KMS-11 (cell line): ENCODE measurements at regions not wholly inside any gene's neighbourhood (a gene's known extent, or its start where the extent isn't known, plus 50 kb on each side); places are given as distances from the start of the nearest gene placed in this dataset.

Source experiments
- H2AFZ ChIP-seq: fragments of 200-600 bp; sonication (generic); 2 replicates; pipeline ENCODE4 v1.6.1; 2016; ENCODE audit warnings: antibody characterized with exemption, mixed run types, low read depth
- H3K27ac ChIP-seq: fragments of 200-600 bp; sonication (generic); 2 replicates; pipeline ENCODE4 v1.6.1; 2016; ENCODE audit warnings: mild to moderate bottlenecking, mixed run types
- H3K27me3 ChIP-seq: fragments of 200-600 bp; sonication (generic); 2 replicates; pipeline ENCODE4 v1.6.1; 2017; ENCODE audit warnings: mild to moderate bottlenecking, low read depth, mixed run types, moderate library complexity; ENCODE audit not compliant: insufficient read depth
- H3K36me3 ChIP-seq: fragments of 200-600 bp; sonication (generic); 2 replicates; pipeline ENCODE4 v1.6.1; 2017; ENCODE audit warnings: mild to moderate bottlenecking, mixed run types; ENCODE audit not compliant: insufficient read depth
- H3K4me1 ChIP-seq: fragments of 200-600 bp; sonication (generic); 2 replicates; pipeline ENCODE4 v1.6.1; 2016; ENCODE audit warnings: mild to moderate bottlenecking, low read depth, mixed run types; ENCODE audit not compliant: poor library complexity, severe bottlenecking
- H3K4me2 ChIP-seq: fragments of 200-600 bp; sonication (generic); 2 replicates; pipeline ENCODE4 v1.7.0; 2016; ENCODE audit warnings: mild to moderate bottlenecking, mixed run types
- H3K4me3 ChIP-seq: fragments of 200-600 bp; sonication (generic); IDR thresholded peaks from 2 replicates; pipeline ENCODE4 v1.6.1; 2017; ENCODE audit warnings: low read depth, low read length, mixed read lengths; ENCODE audit not compliant: insufficient read depth
- H3K79me2 ChIP-seq: fragments of 200-600 bp; sonication (generic); 2 replicates; pipeline ENCODE4 v1.6.1; 2016; ENCODE audit warnings: low read depth, mixed run types; ENCODE audit not compliant: insufficient read depth
- H3K9ac ChIP-seq: fragments of 200-600 bp; sonication (generic); 2 replicates; pipeline ENCODE4 v1.6.1; 2016; ENCODE audit warnings: mild to moderate bottlenecking, mixed run types
- H4K20me1 ChIP-seq: fragments of 200-600 bp; sonication (generic); 2 replicates; pipeline ENCODE4 v1.6.1; 2016; ENCODE audit warnings: mild to moderate bottlenecking, mixed run types; ENCODE audit not compliant: insufficient read depth
- CTCF ChIP-seq: fragments of 200-600 bp; sonication (generic); conservative IDR thresholded peaks from 2 replicates; pipeline ENCODE4 v1.6.1; 2017; ENCODE audit warnings: low read depth, mild to moderate bottlenecking, antibody characterized with exemption, low read length, moderate library complexity, mixed read lengths

- H3K79me2 ChIP-seq, result no peaks in the 10 kb centered on the region
- no peak overlapping the region for H3K9ac ChIP-seq
- H3K4me2 ChIP-seq, result no peak overlapping the region
- no peak overlapping the region for H3K27ac ChIP-seq
- no peaks in the 10 kb centered on the region for H4K20me1 ChIP-seq
- H3K27me3 ChIP-seq, result no peaks in the 10 kb centered on the region
- H2AFZ ChIP-seq, result no peak overlapping the region
- no peaks in the 10 kb centered on the region for H3K36me3 ChIP-seq
- no peaks in the 10 kb centered on the region for H3K4me1 ChIP-seq
- TF ChIP-seq CTCF, result no peak
- H3K4me3 ChIP-seq, result no peak overlapping the region
These were observed 453.2 kb downstream of the LPIN1 start for GRCh38 chr2:12199491-12200211.

GRCh38 chr2:12201369-12201768, 454.9 kb downstream of the LPIN1 start:
- no peak overlapping the region for H3K27ac ChIP-seq
- no peaks in the 10 kb centered on the region for H4K20me1 ChIP-seq
- no peak overlapping the region for H3K4me3 ChIP-seq
- H3K9ac ChIP-seq, result no peak overlapping the region
- no peaks in the 10 kb centered on the region for H3K36me3 ChIP-seq
- no peak overlapping the region for H2AFZ ChIP-seq
- no peaks in the 10 kb centered on the region for H3K79me2 ChIP-seq
- no peaks in the 10 kb centered on the region for H3K4me1 ChIP-seq
- no peaks in the 10 kb centered on the region for H3K27me3 ChIP-seq
- TF ChIP-seq CTCF, result no peak
- no peak overlapping the region for H3K4me2 ChIP-seq

- no peak overlapping the region for H3K4me2 ChIP-seq
These were observed 456.1 kb downstream of the LPIN1 start for GRCh38 chr2:12202313-12203075.

GRCh38 chr2:12203528-12203927, 457.1 kb downstream of the LPIN1 start:
- Histone ChIP-seq H3K79me2 (no peaks in the 10 kb centered on the region), H3K27me3 (no peaks in the 10 kb centered on the region), H3K9ac (no peak overlapping the region), H2AFZ (no peak overlapping the region), H3K4me2 (no peak overlapping the region), H3K36me3 (no peaks in the 10 kb centered on the region), H3K4me1 (no peaks in the 10 kb centered on the region), H4K20me1 (no peaks in the 10 kb centered on the region), H3K27ac (no peak overlapping the region), H3K4me3 (no peak overlapping the region)
- no peak for TF ChIP-seq CTCF

More at GRCh38 chr2:12202313-12203075, 456.1 kb downstream of the LPIN1 start:
- Histone ChIP-seq H3K27ac (no peak overlapping the region), H3K27me3 (no peaks in the 10 kb centered on the region), H4K20me1 (no peaks in the 10 kb centered on the region), H2AFZ (no peak overlapping the region), H3K4me1 (no peaks in the 10 kb centered on the region), H3K36me3 (no peaks in the 10 kb centered on the region), H3K79me2 (no peaks in the 10 kb centered on the region), H3K9ac (no peak overlapping the region), H3K4me3 (no peak overlapping the region)
- TF ChIP-seq CTCF, result no peak
